GM21723 (cell line): ENCODE measurements at regions not wholly inside any gene's neighbourhood (a gene's known extent, or its start where the extent isn't known, plus 50 kb on each side); places are given as distances from the start of the nearest gene placed in this dataset.

Source experiments
- ATAC-seq: cut with Tn5 transposase; IDR thresholded peaks from one replicate; pipeline ENCODE4 v1.9.1; 2021; ENCODE audit warnings: mild to moderate bottlenecking, moderate library complexity; ENCODE audit not compliant: unreplicated experiment

DNA sequence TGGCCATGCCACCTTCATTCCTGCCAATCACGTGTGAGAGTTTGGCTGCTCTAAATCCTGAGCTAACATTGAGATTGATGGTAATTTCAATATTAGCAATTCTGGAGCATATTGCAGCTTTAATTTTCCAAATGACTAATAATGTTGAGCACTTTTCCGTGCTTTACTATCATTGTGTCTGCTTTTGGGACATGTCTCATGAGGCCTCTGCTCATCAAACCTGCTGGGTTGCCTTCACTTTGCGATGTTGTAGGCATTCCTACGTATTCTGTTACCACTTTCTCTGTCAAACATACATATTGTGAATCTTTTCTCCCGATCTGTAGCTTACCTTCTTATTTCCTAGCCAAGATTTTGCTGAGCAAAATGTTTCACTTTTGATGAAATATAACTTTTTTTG, 466.6 kb downstream of the GALR1 start:
- no peak for ATAC-seq

- no peak for ATAC-seq
Measured at GRCh38 chr18:77733292-77733903, 483.8 kb downstream of the GALR1 start.

DNA sequence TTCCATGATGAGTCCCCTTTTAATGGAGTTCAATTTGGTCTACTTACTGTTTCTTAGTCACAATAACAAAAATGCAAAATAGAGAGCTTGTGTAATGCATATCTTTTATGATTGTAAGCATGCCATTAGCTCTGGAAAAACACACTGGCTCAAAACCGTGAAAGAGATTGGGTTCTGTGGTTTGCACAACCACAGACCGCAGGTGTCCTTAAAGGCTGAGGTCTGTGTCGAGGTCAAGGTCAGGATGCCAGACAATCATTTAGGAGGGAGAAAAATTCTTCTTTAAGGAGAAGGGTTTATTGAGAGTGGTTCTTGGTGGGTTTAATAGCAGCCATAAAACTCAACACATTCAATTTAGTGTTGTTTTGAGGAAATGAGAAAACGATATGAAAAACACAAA, 487.2 kb downstream of the GALR1 start:
- ATAC-seq: no peak

DNA sequence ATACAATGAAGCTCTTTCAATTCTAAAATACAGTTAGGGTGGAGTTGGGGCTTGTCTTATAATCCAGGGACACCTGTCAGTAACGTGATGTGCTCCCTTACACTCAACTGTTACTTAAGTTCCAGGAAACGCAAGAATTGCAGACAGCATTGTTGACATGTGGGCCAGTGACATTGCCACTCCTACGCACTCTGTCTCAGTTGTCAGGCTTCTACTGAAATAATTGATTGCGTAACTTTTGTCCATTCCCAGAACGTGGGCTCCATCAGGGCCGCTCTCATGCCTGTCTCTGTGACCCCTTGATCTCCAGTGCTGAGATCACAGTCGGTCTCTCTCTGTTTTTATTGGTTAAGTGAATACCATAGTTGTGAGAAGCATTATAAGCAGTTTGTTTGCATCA, 487.8 kb downstream of the GALR1 start:
- no peak for ATAC-seq

- no peak for ATAC-seq
Measured at GRCh38 chr18:77749089-77749488, 499.4 kb downstream of the GALR1 start.

DNA sequence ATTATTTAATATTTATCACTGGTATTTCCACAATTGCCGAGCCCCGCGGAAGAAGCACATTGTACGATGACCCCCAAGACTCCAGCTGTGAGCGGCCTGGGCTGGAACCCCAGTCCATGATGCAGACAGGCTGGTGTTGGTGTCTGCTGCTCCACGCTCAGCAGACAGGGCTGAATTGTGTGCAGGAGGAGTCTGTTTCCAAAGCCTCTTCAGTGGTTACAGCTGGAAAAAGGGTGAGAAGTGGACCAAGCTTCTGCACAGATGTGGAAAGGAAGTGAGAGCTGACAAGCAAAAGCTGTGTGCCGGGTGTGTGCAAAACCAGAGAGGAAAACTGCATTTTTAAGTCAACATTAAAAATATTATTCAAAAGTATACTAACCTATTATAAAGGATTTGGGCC, 500.4 kb downstream of the GALR1 start:
- ATAC-seq: no peak

DNA sequence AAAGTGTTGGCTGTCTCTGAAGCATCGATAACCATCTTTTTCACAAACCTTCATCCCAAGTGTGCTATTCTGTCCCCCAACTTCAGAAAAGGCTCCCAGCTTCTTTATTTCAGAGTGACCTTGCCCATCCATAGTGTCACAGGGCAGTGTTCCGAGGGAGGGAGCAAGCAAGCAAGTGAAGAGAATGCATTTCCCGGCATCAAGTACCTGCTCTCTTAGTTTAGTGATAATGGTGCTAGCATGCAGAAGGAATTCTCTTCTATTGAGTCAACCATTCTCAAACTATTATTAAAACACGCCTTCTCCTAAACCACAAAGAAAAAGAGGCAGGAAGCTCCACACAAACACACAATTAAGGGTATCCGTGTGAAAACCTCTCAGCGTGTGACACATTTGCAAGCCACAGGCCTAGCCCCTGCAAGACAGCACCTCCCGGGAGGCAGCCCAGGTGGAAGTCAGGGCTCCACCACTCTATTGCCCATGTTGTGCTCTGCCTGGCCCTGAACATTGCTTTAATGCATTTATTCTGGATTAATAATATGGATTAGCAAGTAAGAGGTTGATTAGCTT, 504.9 kb downstream of the GALR1 start:
- ATAC-seq: no peak

DNA sequence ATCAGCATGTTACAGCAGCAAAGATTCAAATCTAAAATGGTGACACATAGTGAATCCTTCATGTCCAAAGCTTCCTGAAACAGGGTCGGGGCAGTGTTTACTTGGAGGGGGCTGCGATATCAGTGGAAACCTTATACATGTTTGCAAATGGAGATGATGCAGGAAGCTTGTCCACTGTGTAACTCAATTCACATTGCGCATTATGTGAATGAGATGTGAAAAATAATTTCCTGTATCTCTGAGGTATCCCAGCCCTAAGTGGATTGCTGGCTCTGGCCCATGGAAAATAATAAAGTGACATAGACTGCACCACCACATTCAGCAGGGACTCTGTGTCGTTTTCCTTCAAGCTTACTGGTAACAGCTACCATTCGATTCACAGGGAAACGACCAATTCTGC, 505.5 kb downstream of the GALR1 start:
- ATAC-seq: no peak

GRCh38 chr18:77761332-77761731, 511.7 kb downstream of the GALR1 start:
- ATAC-seq: no peak

GRCh38 chr18:77762014-77762413, 512.4 kb downstream of the GALR1 start:
- no peak for ATAC-seq

DNA sequence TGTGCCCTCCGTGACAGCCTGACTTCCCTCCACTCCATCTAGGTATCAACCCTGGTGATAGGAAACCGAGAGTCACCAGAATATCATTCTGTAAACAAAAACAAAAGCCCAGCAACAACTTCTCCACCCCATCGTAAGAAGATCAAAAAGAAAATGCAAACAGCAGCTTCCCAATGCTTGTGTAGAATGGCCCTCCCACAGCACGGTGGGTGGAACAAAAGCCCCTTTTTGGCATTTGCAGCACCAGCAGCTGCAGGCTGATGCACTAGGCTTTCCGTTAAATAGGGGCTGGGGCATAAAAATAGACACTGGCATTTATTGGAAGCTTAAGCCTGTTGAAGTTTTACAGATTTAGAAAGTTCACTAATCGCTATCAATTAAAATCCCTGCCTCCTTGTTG, 513.0 kb downstream of the GALR1 start:
- ATAC-seq: no peak

DNA sequence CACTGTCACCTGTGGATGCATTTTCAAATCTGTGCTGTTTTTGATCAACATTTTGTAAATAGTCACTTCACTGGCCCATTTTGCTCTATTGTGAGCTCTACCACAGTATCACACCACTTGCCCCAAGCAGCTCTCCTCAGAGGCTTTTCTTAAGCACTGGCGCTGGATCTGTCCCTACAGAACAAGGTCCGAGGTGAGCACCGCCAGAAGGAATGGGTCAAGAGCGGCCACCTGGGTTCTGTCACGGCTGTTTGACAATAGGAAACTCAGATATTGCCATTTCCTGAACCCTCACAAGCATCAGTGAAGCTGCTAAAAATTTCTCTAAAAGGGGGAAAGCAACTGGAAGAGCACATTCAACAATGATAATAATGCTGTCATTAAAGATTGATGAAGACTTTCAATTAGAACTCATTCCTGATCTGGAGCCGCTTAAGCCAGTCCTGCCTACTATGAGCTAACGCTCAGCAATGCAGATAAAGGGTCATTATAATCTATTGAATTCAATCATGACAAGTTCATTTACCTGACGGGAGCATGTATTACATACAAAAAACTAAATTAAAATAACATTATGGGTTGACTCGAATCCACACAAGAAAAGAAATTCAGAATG, 514.0 kb downstream of the GALR1 start:
- no peak for ATAC-seq

GRCh38 chr18:77765468-77765867, 515.8 kb downstream of the GALR1 start:
- no peak for ATAC-seq

- no peak for ATAC-seq
Measured at GRCh38 chr18:77766421-77766820, 516.8 kb downstream of the GALR1 start.

DNA sequence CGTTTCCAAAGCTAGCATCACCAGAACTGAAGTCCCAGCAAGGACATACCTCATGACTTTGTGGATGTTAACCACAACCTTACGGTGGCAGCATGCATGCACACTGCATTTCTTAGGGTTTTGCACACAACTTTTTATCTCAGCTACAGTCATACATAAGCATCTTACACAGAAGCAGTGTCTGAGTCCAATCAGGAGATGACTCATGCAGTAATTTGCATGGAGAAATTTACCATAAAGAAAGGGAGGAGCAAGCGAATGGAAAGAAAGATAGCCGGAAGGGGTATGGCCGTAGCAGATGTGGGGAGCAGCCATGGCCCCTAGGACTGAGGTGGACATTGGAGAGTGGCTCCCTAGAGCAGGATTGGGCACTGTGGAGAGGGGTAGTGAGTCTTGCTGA, 522.5 kb downstream of the GALR1 start:
- ATAC-seq: no peak

GRCh38 chr18:77776104-77776503, 526.5 kb downstream of the GALR1 start:
- ATAC-seq: no peak

DNA sequence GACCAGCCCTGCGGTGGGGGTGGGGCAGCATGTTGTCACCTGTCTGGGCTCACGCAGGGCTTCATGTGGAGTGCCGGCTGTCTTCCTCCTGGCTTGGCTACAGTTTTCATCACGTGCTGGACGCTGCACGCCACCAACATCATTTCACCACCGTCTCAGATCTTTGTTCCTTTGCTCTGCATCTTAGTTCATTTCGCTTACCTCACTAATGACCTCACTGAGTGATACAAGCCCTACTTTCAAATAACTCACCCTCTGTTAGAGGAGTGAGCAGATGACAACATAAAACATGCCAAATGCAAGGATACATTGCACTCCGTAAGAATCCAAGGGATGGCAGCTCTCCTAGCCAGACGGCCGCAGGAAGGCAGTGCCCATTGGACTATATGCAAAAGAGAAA, 527.5 kb downstream of the GALR1 start:
- ATAC-seq: no peak

DNA sequence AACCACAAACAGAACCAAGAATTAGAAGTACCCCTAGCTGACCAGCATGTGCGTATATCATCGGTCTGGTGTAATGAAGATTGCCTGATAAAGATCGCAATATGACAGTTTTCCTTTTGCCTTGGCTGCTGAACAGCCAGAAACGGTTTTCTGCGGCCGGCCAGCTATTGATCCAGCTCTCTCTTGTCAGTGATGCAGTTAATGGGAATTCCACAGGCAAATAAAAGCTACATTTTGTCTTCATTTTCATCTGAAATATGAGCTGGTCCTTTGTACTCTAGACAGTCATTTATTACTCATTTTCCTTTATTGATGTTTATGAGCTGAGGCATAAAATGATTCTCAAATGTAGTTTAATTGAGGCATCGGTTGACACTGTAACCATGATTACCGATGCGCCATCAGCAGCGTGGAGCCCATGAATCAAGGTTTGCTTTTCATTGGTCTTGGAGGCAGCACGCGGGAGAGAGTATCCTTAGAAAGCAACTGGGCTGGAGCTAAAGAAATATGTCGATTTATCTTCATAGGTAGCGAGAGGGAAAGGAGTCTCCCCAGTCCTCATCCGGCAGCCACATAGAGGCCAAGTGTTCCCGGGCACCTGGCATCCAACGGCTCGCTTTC, 535.2 kb downstream of the GALR1 start:
- no peak for ATAC-seq

- no peak for ATAC-seq
Measured at GRCh38 chr18:77785415-77785975, 535.8 kb downstream of the GALR1 start.

DNA sequence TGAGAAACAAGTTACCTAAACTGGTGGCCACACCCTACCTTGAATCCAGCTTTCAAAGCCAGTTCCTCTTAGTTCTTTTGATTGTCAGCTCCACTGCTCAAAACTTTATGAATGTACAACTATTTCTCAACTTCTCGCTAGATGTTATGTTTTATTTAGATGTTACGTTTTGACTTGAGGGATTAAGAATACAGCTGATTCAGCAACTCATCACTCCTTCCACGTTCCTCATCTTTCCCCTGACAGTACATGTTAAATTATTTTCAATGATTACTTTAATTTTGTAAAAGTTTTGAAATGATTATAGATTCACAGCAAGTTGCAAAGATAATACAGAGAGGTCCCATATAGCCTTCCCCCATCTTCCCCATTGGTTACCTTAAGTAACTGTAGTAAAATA, 553.4 kb downstream of the GALR1 start:
- no peak for ATAC-seq

GRCh38 chr18:77804382-77804781, 554.7 kb downstream of the GALR1 start:
- ATAC-seq: no peak

GRCh38 chr18:77807650-77808049, 558.0 kb downstream of the GALR1 start:
- ATAC-seq: no peak
